SK-N-MC (cell line): ENCODE measurements at regions not wholly inside any gene's neighbourhood (a gene's known extent, or its start where the extent isn't known, plus 50 kb on each side); places are given as distances from the start of the nearest gene placed in this dataset.

Source experiments
- EZH2 ChIP-seq: fragments of 200-600 bp; sonication (generic); IDR thresholded peaks from one replicate; pipeline ENCODE4 v1.6.1; 2017; ENCODE audit warnings: antibody characterized with exemption
- POLR2AphosphoS5 ChIP-seq: IDR thresholded peaks from 2 replicates; pipeline ENCODE4 v1.6.1; 2012; ENCODE audit warnings: mild to moderate bottlenecking, low read depth, low read length, borderline replicate concordance

GRCh38 chr16:79436885-79437284 lies 163.7 kb downstream of the MAF start:
- TF ChIP-seq EZH2 (no peak), POLR2AphosphoS5 (no peak)
